ENCODE measurements at regions not wholly inside any gene's neighbourhood (a gene's known extent, or its start where the extent isn't known, plus 50 kb on each side); places are given as distances from the start of the nearest gene placed in this dataset.

DNA sequence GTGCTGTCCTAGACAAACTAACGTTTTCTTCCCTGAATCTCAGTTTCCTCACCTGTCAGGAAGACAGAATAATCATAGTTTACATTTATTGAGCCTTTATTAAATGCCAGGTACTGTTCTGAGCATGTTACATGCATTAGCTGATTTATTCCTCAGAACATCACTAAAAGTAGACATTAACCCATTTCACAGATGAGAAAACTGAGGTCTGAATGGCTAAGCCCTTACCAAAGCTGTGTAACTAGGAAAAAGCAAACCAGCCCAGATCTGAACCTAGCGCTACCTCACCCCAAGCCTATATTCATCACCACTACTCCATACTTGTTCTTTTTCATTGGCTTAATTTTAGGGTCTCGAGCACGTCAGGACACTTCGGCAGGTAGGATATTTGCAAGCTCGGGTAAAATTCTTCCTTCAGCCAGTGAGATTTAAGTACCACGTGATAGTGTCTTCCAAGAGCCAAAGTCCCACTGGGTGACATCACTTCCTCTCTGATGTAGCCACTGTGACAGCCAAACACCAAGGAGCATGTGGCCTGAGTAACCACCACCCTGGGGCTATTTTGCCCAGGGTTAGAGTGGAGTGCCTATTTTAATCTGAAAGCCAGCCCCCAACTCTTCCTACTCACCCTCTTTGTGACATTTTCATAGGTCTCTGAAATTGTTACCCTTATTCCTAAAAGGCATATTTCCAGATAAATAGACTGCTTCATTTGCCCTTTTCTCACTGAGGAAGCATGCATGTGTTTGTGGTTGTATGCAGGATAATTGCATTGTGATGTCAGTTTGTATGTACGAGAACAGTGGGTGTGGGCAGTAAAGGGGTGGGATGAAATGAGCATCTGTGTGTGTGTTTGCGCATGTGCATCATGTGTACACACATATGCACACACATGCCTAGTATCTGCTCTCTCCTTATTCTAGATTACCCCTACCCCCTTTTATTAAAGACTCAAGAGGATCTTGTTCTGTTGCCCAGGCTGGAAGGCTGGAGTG lies 62.2 kb upstream of the WSCD2 start:
- H3K9me3 ChIP-seq, result no peaks in the 10 kb centered on the region
- no peaks in the 10 kb centered on the region for H3K4me1 ChIP-seq
- peaks cover 0 to 4% of the 10 kb centered on the region in 2 donors for H3K27me3 ChIP-seq
- no peak overlapping the region for H3K4me3 ChIP-seq
- no peak for TF ChIP-seq POLR2A (IDR thresholded peaks at IDR 0.05)
- TF ChIP-seq, protein P1, sequence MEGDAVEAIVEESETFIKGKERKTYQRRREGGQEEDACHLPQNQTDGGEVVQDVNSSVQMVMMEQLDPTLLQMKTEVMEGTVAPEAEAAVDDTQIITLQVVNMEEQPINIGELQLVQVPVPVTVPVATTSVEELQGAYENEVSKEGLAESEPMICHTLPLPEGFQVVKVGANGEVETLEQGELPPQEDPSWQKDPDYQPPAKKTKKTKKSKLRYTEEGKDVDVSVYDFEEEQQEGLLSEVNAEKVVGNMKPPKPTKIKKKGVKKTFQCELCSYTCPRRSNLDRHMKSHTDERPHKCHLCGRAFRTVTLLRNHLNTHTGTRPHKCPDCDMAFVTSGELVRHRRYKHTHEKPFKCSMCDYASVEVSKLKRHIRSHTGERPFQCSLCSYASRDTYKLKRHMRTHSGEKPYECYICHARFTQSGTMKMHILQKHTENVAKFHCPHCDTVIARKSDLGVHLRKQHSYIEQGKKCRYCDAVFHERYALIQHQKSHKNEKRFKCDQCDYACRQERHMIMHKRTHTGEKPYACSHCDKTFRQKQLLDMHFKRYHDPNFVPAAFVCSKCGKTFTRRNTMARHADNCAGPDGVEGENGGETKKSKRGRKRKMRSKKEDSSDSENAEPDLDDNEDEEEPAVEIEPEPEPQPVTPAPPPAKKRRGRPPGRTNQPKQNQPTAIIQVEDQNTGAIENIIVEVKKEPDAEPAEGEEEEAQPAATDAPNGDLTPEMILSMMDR (IDR thresholded peaks at IDR 0.05), result no peak
- no peaks in the 10 kb centered on the region for H3K36me3 ChIP-seq
- intact Hi-C loops (cut with DNase I), result no loop called here
- 51% methylated on average over 9 of the region's 9 CpGs for WGBS (ENCODE audit: insufficient coverage, low coverage, low lambda C conversion rate, missing lambda C conversion rate)
- DNase-seq (no peak), ATAC-seq (no peak)
- H3K27ac ChIP-seq, result no peak overlapping the region

DNA sequence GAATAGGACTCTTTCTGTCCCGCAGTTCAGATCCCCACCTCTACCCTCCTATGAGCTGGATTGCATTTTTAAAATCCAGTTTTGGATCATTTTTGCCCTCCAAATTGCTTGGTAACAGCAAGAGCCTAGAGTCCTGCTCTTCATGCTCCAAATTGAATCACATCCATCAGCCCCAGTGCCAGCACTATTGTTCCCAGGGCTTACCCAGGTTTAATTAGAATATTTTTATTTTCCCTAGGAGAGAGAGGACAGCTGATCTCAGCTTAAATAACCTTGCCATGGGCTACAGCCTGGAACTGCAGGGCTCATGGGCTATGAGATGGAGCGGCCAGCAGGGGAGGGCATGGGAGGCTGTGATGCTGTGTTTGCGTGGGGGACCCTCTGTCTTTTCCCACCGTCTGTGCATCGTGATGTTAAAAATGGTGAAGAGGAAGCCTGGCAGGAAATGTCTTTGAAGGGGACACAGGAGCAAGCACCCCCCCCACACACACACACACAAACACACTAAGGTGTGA lies 59.4 kb upstream of the WSCD2 start:
- Histone ChIP-seq H3K9me3 (no peaks in the 10 kb centered on the region), H3K4me3 (no peak overlapping the region), H3K27ac (no peak overlapping the region), H3K4me1 (no peaks in the 10 kb centered on the region), H3K36me3 (no peaks in the 10 kb centered on the region), H3K27me3 (peaks cover 0 to 4% of the 10 kb centered on the region in 2 donors)
- 46% methylated on average over 5 of the region's 5 CpGs for WGBS (ENCODE audit: insufficient coverage, low coverage, low lambda C conversion rate, missing lambda C conversion rate)
- TF ChIP-seq, protein P1 (IDR thresholded peaks at IDR 0.05), result no peak
- TF ChIP-seq POLR2A (IDR thresholded peaks at IDR 0.05), result no peak
- ATAC-seq, result no peak
- no peak for DNase-seq
- intact Hi-C loops (cut with DNase I), result no loop called here

DNA sequence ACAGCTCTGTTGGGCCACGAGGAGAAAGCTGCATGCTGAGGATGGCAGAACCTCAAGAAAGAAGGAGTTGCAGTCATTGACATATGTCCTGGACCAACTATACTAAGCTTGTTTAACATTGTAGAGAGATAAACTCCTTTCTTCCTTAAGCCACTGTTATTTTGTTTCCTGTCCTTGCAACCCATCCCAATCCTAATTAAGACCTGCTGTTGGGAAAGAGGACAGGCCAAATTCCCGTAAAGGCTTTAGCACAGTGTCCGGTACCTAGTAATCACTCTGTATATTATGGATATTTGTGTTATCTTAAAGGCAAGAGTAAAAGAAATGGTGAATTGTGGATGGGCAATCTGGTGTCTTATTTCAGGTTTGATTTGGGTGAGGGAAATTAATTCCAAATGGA lies 53.5 kb upstream of the WSCD2 start:
- ATAC-seq (no peak), DNase-seq (no peak)
- intact Hi-C loops (cut with DNase I), result no loop called here
- no peaks in the 10 kb centered on the region for H3K4me1 ChIP-seq
- no peaks in the 10 kb centered on the region for H3K36me3 ChIP-seq
- H3K27me3 ChIP-seq, result no peaks in the 10 kb centered on the region
- no peaks in the 10 kb centered on the region for H3K9me3 ChIP-seq
- WGBS (ENCODE audit: insufficient coverage, low coverage, low lambda C conversion rate, missing lambda C conversion rate), result 59% methylated on average over 2 of the region's 3 CpGs
- no peak for TF ChIP-seq POLR2A (IDR thresholded peaks at IDR 0.05)
- TF ChIP-seq, protein P1 (IDR thresholded peaks at IDR 0.05), result no peak
- no peak overlapping the region for H3K4me3 ChIP-seq
- no peak overlapping the region for H3K27ac ChIP-seq

DNA sequence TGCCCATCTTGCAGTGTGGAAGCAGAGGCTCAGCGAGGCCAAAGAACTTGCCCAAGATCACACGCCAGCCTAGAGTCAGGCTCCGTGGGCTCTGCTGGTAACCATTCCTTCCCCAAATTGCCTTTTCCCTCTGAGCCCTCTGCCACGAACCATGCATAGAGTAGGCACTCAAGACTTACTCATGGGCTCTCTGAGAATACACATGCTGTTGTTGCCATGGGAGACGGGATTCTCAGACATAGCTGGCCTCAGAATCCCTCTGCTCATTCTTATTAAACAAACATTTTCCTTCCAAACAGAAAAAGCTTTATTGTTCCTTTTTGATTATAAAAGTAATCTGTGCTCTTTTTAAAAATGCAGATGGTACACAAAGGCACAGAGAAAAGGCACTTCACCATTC lies 52.5 kb upstream of the WSCD2 start:
- no peak for TF ChIP-seq POLR2A (IDR thresholded peaks at IDR 0.05)
- TF ChIP-seq, protein P1 (IDR thresholded peaks at IDR 0.05), result no peak
- intact Hi-C loops (cut with DNase I), result no loop called here
- no peaks in the 10 kb centered on the region for H3K36me3 ChIP-seq
- WGBS (ENCODE audit: insufficient coverage, low coverage, low lambda C conversion rate, missing lambda C conversion rate), result 38% methylated on average over 5 of the region's 5 CpGs
- DNase-seq (no peak), ATAC-seq (no peak)
- no peaks in the 10 kb centered on the region for H3K27me3 ChIP-seq
- H3K4me1 ChIP-seq, result no peaks in the 10 kb centered on the region
- H3K4me3 ChIP-seq, result no peak overlapping the region
- H3K27ac ChIP-seq, result no peak overlapping the region
- no peaks in the 10 kb centered on the region for H3K9me3 ChIP-seq

Measured in right lobe of liver (tissue), 6 donors.